GM11168 (cell line): ENCODE measurements at regions not wholly inside any gene's neighbourhood (a gene's known extent, or its start where the extent isn't known, plus 50 kb on each side); places are given as distances from the start of the nearest gene placed in this dataset.
"Not testable (repeated sequence)": the region's sequence is repeated elsewhere in the genome, so short reads cannot be mapped to it uniquely, and the experiment has no call there.

Source experiments
- in situ Hi-C: fragments of 300-500 bp; cut with MboI; formaldehyde crosslinking; loops from one replicate; pipeline ENCODE4 v1.12.0; 2022; ENCODE audit warnings: low sequenced_read_pairs; ENCODE audit not compliant: unreplicated experiment

GRCh38 chr1:209171151-209171550, 412.4 kb upstream of the CAMK1G start:
- in situ Hi-C loops, result no loop called here

GRCh38 chr1:209172286-209172685, 411.2 kb upstream of the CAMK1G start:
- in situ Hi-C loops, result no loop called here

- in situ Hi-C loops, result not testable (repeated sequence)
Observed at GRCh38 chr1:209172792-209173542, 410.5 kb upstream of the CAMK1G start.

GRCh38 chr1:209173796-209174195, 409.7 kb upstream of the CAMK1G start:
- in situ Hi-C loops, result not testable (repeated sequence)

GRCh38 chr1:209176866-209177430, 406.6 kb upstream of the CAMK1G start:
- in situ Hi-C loops, result loop anchor here (25.0 kb wide), 1 partner anchor 515 kb away; no protein-coding TSS in a partner anchor

- in situ Hi-C loops, result loop anchor here (10.0 to 25.0 kb wide), 2 partner anchors 108 to 521 kb away; no protein-coding TSS in a partner anchor
Observed at GRCh38 chr1:209183195-209183594, 400.3 kb upstream of the CAMK1G start.

GRCh38 chr1:209187589-209187988, 395.9 kb upstream of the CAMK1G start:
- in situ Hi-C loops, result loop anchor here (10.0 to 25.0 kb wide), 2 partner anchors 113 to 525 kb away; no protein-coding TSS in a partner anchor

GRCh38 chr1:209190591-209191261, 392.8 kb upstream of the CAMK1G start:
- in situ Hi-C loops, result loop anchor here (25.0 kb wide), 1 partner anchor 528 kb away; no protein-coding TSS in a partner anchor

GRCh38 chr1:209191262-209191634, 392.3 kb upstream of the CAMK1G start:
- in situ Hi-C loops, result loop anchor here (25.0 kb wide), 1 partner anchor 529 kb away; no protein-coding TSS in a partner anchor

- in situ Hi-C loops, result loop anchor here (25.0 kb wide), 1 partner anchor 534 kb away; no protein-coding TSS in a partner anchor
Observed at GRCh38 chr1:209196140-209196539, 387.4 kb upstream of the CAMK1G start.

GRCh38 chr1:209198961-209199750, 384.4 kb upstream of the CAMK1G start:
- in situ Hi-C loops, result loop anchor here (25.0 kb wide), 1 partner anchor 537 kb away; no protein-coding TSS in a partner anchor

GRCh38 chr1:209199822-209200221, 383.7 kb upstream of the CAMK1G start:
- in situ Hi-C loops, result loop anchor here (25.0 kb wide), 1 partner anchor 538 kb away; no protein-coding TSS in a partner anchor

GRCh38 chr1:209202321-209202720, 381.2 kb upstream of the CAMK1G start:
- in situ Hi-C loops, result not testable (repeated sequence)

GRCh38 chr1:209202830-209203532, 380.5 kb upstream of the CAMK1G start:
- in situ Hi-C loops, result no loop called here

- in situ Hi-C loops, result no loop called here
Observed at GRCh38 chr1:209203533-209203895, 380.0 kb upstream of the CAMK1G start.

GRCh38 chr1:209205039-209205438, 378.5 kb upstream of the CAMK1G start:
- in situ Hi-C loops, result no loop called here

- in situ Hi-C loops, result no loop called here
Observed at GRCh38 chr1:209207126-209207700, 376.3 kb upstream of the CAMK1G start.

GRCh38 chr1:209207701-209208286, 375.7 kb upstream of the CAMK1G start:
- in situ Hi-C loops, result no loop called here

- in situ Hi-C loops, result no loop called here
Observed at GRCh38 chr1:209208648-209209047, 374.9 kb upstream of the CAMK1G start.
